Mesothelial cell of epicardium (in vitro differentiated cells): ENCODE measurements at regions not wholly inside any gene's neighbourhood (a gene's known extent, or its start where the extent isn't known, plus 50 kb on each side); places are given as distances from the start of the nearest gene placed in this dataset.

ENCODE experiments used
- DNase-seq, 2 experiments: peaks; one replicate each; pipeline ENCODE4 v3.0.0; 2021; ENCODE audit warnings: low spot score in 2 of 2; ENCODE audit not compliant: unreplicated experiment in 2 of 2
- H3K27ac Mint-ChIP-seq: 2 replicates; pipeline ENCODE4 v1.8.0; 2021; ENCODE audit warnings: mixed read lengths
- H3K27me3 Mint-ChIP-seq: 2 replicates; pipeline ENCODE4 v1.8.0; 2021; ENCODE audit warnings: low read depth, mixed read lengths
- H3K36me3 Mint-ChIP-seq: 2 replicates; pipeline ENCODE4 v1.8.0; 2021; ENCODE audit warnings: mixed read lengths
- H3K4me1 Mint-ChIP-seq: 2 replicates; pipeline ENCODE4 v1.8.0; 2021; ENCODE audit warnings: mixed read lengths
- H3K4me3 Mint-ChIP-seq: 2 replicates; pipeline ENCODE4 v1.8.0; 2021; ENCODE audit warnings: mild to moderate bottlenecking, moderate library complexity, mixed read lengths
- H3K9me3 Mint-ChIP-seq: 2 replicates; pipeline ENCODE4 v1.8.0; 2021; ENCODE audit warnings: mixed read lengths
- CTCF ChIP-seq: fragments of 200-600 bp; sonication (generic); IDR thresholded peaks from one replicate; pipeline ENCODE4 v1.5.0; 2021; ENCODE audit warnings: antibody characterized with exemption; ENCODE audit not compliant: unreplicated experiment

- no peaks in the 10 kb centered on the region for H3K36me3 Mint-ChIP-seq
- DNase-seq = no peak
- peaks cover 28% of the 10 kb centered on the region for H3K4me1 Mint-ChIP-seq
- H3K27ac Mint-ChIP-seq = no peak overlapping the region
- TF ChIP-seq CTCF = no peak
- no peak overlapping the region for H3K4me3 Mint-ChIP-seq
- peaks cover 11% of the 10 kb centered on the region for H3K27me3 Mint-ChIP-seq
- H3K9me3 Mint-ChIP-seq = no peaks in the 10 kb centered on the region
Observed at GRCh38 chr15:72995849-72996248, 56.4 kb upstream of the NEO1 start.

GRCh38 chr15:72994534-72995177, 57.6 kb upstream of the NEO1 start:
- peaks cover 6% of the 10 kb centered on the region for H3K27me3 Mint-ChIP-seq
- TF ChIP-seq CTCF = no peak
- H3K36me3 Mint-ChIP-seq = no peaks in the 10 kb centered on the region
- H3K9me3 Mint-ChIP-seq = no peaks in the 10 kb centered on the region
- H3K27ac Mint-ChIP-seq = peak overlapping the region; percentile 47
- H3K4me1 Mint-ChIP-seq = peaks cover 28% of the 10 kb centered on the region
- no peak overlapping the region for H3K4me3 Mint-ChIP-seq
- DNase-seq = no peak

GRCh38 chr15:72992841-72993252, 59.4 kb upstream of the NEO1 start:
- no peak for DNase-seq
- Mint-ChIP-seq H3K4me3 (no peak overlapping the region), H3K9me3 (no peaks in the 10 kb centered on the region)

GRCh38 chr15:72991026-72991425, 61.2 kb upstream of the NEO1 start:
- no peak for DNase-seq
- Mint-ChIP-seq H3K36me3 (no peaks in the 10 kb centered on the region), H3K4me1 (peaks cover 19% of the 10 kb centered on the region), H3K9me3 (peaks cover 11% of the 10 kb centered on the region), H3K4me3 (no peak overlapping the region), H3K27me3 (peaks cover 13% of the 10 kb centered on the region), H3K27ac (no peak overlapping the region)
- no peak for TF ChIP-seq CTCF

More at GRCh38 chr15:72992841-72993252, 59.4 kb upstream of the NEO1 start:
- Mint-ChIP-seq H3K4me1 (peaks cover 28% of the 10 kb centered on the region), H3K27ac (peak overlapping the region; percentile 85), H3K36me3 (no peaks in the 10 kb centered on the region), H3K27me3 (no peaks in the 10 kb centered on the region)
- TF ChIP-seq CTCF = no peak

- DNase-seq = no peak
- no peak for TF ChIP-seq CTCF
- no peak overlapping the region for H3K27ac Mint-ChIP-seq
- H3K4me3 Mint-ChIP-seq = no peak overlapping the region
- peaks cover 58% of the 10 kb centered on the region for H3K27me3 Mint-ChIP-seq
- H3K4me1 Mint-ChIP-seq = peaks cover 2% of the 10 kb centered on the region
- peaks cover 17% of the 10 kb centered on the region for H3K9me3 Mint-ChIP-seq
- H3K36me3 Mint-ChIP-seq = no peaks in the 10 kb centered on the region
Observed at GRCh38 chr15:72983801-72984545, 68.3 kb upstream of the NEO1 start.
